ENCODE measurements at regions not wholly inside any gene's neighbourhood (a gene's known extent, or its start where the extent isn't known, plus 50 kb on each side); places are given as distances from the start of the nearest gene placed in this dataset.
A peak's percentile ranks its signal among the peaks of the same experiment; 100 is the strongest.

DNA sequence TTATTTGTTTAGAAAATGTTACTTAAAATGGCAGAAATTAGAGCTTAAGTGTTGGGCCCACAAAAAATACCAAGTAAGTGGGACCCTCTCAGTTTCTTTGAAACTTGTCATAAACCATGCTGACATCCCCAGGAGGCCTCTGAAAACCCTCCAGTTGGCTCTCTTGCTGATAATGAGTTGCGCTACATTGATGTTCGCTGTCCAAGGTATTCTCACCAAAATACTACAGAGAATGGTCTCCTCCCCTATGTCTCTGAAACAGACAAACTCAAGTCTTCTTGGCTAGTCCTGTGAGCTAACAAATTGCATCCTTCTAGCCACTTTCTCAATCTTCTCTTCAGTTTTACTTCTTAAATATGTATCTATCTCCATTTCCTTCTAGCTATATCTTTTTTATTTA is 669.4 kb downstream of the IRS1 start:
- intact Hi-C loops (cut with micrococcal nuclease): no loop called here
- H3K27ac ChIP-seq (replicated peaks): no peak overlapping the region
- no peak overlapping the region for H3K4me3 ChIP-seq
- DNase-seq: no peak
- TF ChIP-seq, protein P1, sequence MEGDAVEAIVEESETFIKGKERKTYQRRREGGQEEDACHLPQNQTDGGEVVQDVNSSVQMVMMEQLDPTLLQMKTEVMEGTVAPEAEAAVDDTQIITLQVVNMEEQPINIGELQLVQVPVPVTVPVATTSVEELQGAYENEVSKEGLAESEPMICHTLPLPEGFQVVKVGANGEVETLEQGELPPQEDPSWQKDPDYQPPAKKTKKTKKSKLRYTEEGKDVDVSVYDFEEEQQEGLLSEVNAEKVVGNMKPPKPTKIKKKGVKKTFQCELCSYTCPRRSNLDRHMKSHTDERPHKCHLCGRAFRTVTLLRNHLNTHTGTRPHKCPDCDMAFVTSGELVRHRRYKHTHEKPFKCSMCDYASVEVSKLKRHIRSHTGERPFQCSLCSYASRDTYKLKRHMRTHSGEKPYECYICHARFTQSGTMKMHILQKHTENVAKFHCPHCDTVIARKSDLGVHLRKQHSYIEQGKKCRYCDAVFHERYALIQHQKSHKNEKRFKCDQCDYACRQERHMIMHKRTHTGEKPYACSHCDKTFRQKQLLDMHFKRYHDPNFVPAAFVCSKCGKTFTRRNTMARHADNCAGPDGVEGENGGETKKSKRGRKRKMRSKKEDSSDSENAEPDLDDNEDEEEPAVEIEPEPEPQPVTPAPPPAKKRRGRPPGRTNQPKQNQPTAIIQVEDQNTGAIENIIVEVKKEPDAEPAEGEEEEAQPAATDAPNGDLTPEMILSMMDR (IDR thresholded peaks at IDR 0.05; ENCODE audit: borderline replicate concordance): no peak
- H3K4me1 ChIP-seq: peaks cover 27% of the 10 kb centered on the region
- no peaks in the 10 kb centered on the region for H3K27me3 ChIP-seq (ENCODE audit: low read depth)
- no peaks in the 10 kb centered on the region for H3K36me3 ChIP-seq
- no peaks in the 10 kb centered on the region for H3K9me3 ChIP-seq (replicated peaks)

DNA sequence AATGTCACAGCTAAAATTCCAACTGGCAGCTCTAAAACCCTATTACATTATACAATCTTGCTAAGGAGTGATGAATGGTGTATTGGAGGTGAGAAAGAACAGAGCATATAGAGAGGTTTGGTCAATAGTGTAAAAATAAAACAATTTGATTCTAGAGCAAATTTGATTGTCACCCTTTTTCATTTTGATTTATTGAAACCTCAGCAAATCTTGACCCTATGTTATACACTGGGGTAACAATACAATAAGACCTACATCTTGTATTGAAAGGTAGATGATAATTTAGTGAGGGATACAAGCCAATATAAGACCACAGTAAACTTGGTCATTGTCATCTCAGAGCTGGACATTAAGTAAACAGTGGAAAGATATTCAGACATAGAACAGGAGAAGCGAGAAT is 671.9 kb downstream of the IRS1 start:
- intact Hi-C loops (cut with micrococcal nuclease): no loop called here

DNA sequence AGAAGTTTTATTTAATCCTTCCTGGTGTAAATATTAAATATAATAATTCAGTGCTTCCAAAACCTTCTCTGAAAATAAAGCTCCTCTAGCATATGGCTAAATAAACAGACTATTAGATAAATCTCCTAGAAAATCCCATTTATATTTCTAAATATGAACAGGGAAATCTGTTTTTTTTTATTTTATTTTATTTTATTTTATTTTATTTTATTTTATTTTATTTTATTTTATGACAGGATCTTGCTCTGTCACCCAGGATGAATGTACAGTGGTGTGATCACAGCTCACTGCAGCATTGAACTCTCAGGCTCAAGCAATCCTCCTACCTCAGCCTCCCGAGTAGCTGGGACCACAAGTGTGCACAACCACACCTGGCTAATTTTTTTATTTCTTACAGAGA is 673.5 kb downstream of the IRS1 start:
- Histone ChIP-seq H3K4me1 (peaks cover 31% of the 10 kb centered on the region), H3K4me3 (no peak overlapping the region), H3K27ac (replicated peaks) (no peak overlapping the region), H3K36me3 (no peaks in the 10 kb centered on the region), H3K27me3 (ENCODE audit: low read depth) (no peaks in the 10 kb centered on the region), H3K9me3 (replicated peaks) (no peaks in the 10 kb centered on the region)
- TF ChIP-seq, protein P1 (IDR thresholded peaks at IDR 0.05; ENCODE audit: borderline replicate concordance): no peak
- no peak for DNase-seq
- intact Hi-C loops (cut with micrococcal nuclease): no loop called here

More for the DNA sequence above, 671.9 kb downstream of the IRS1 start:
- H3K36me3 ChIP-seq: no peaks in the 10 kb centered on the region
- TF ChIP-seq, protein P1 (IDR thresholded peaks at IDR 0.05; ENCODE audit: borderline replicate concordance): no peak
- no peaks in the 10 kb centered on the region for H3K9me3 ChIP-seq (replicated peaks)
- no peaks in the 10 kb centered on the region for H3K27me3 ChIP-seq (ENCODE audit: low read depth)
- H3K27ac ChIP-seq (replicated peaks): no peak overlapping the region
- H3K4me3 ChIP-seq: no peak overlapping the region
- DNase-seq: no peak
- peaks cover 43% of the 10 kb centered on the region for H3K4me1 ChIP-seq

DNA sequence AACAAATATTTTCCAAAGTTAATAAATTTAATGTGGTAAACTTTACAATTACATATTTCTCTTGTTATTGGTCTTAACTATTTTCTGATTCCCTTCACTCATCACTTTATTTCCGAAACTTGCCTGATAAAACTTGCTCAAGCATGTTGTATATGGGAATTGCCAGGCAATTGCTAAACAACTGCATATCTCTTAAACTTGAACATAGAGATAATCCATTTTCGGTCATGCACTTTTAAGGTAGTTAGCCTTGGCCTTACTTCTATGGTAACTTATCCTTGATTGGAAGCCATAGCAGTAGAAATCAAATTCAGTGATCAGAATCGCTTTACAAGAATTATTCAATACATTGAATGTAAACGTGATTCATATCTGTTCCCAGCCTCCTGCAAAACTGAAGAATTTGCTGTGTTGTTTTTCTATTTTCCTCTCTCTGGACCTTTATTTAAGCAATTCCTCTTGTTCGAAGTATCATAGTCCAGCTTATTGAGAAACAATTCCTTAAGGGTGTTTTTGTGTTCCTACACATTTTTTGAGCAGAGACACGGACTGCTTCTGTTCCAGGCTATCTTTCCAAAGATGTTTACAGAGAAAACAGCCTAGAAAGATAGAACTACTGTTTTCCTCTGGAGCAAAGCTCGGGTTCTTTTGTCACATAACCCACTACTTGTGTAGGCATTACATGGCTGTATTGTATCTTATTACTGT is 674.3 kb downstream of the IRS1 start:
- H3K4me1 ChIP-seq: peaks cover 25% of the 10 kb centered on the region
- TF ChIP-seq, protein P1 (IDR thresholded peaks at IDR 0.05; ENCODE audit: borderline replicate concordance): no peak
- H3K36me3 ChIP-seq: no peaks in the 10 kb centered on the region
- intact Hi-C loops (cut with micrococcal nuclease): no loop called here
- no peaks in the 10 kb centered on the region for H3K9me3 ChIP-seq (replicated peaks)
- peak overlapping the region; percentile 52 for H3K27ac ChIP-seq (replicated peaks)
- DNase-seq: no peak
- H3K27me3 ChIP-seq (ENCODE audit: low read depth): no peaks in the 10 kb centered on the region
- H3K4me3 ChIP-seq: no peak overlapping the region

DNA sequence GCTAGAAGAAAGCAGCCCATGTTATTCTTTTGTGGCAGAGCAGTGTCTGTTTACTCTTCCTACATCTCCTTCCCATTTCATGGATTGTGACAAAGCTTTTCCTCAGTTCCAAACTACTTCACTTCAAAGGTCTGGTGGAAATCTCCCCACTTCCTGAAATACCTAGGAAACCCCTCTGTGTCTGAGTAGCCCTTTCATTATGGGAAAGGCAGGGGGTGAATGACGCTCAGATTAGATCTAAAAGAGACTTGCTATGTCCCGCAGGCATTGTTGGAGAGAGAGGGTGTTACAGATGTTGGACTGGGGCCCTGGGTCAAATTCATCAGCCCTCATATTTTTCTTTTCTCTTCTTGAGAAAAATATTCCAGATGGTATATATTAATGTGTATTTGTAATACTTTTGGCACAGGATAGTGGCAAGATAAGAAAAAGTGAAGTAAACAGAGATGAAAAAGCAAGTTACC is 675.0 kb downstream of the IRS1 start:
- Histone ChIP-seq H3K9me3 (replicated peaks) (no peaks in the 10 kb centered on the region), H3K36me3 (no peaks in the 10 kb centered on the region), H3K4me1 (peaks cover 25% of the 10 kb centered on the region), H3K27me3 (ENCODE audit: low read depth) (no peaks in the 10 kb centered on the region), H3K27ac (replicated peaks) (peak overlapping the region; percentile 52), H3K4me3 (no peak overlapping the region)
- intact Hi-C loops (cut with micrococcal nuclease): no loop called here
- TF ChIP-seq, protein P1 (IDR thresholded peaks at IDR 0.05; ENCODE audit: borderline replicate concordance): no peak
- no peak for DNase-seq

Data from left ventricle myocardium inferior (tissue), 1 donor.